NT2/D1 (cell line): ENCODE measurements at regions not wholly inside any gene's neighbourhood (a gene's known extent, or its start where the extent isn't known, plus 50 kb on each side); places are given as distances from the start of the nearest gene placed in this dataset.

ENCODE experiments used
- YY1 ChIP-seq: IDR thresholded peaks from 2 replicates; pipeline ENCODE4 v1.6.1; 2011; ENCODE audit not compliant: insufficient read length, insufficient read depth
- ZNF274 ChIP-seq: IDR thresholded peaks from 2 replicates; pipeline ENCODE4 v1.6.1; 2011; ENCODE audit warnings: mild to moderate bottlenecking, low read depth, low read length

DNA sequence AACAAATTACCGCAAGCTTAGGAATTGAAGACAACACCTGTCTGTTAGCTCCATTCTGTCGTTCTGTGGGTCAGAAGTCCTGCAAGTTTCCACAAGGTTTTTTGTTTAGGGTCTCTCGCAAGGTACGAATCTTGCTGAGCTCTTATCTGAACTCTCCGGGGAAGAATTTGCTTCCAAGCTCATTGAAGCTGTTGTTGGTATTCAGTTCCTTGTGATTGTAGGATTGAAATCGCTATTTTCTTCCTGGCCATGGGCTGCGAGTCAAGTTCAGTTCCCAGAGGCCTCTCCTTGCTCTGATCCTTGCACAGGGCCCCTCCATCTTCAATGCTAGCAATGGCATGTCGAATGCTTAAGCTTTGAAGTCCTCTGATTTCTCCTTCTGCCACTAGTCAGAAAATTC, 53.5 kb upstream of the CNTLN start:
- no peak for TF ChIP-seq YY1
- no peak for TF ChIP-seq ZNF274
